H1 (cell line): ENCODE measurements at regions not wholly inside any gene's neighbourhood (a gene's known extent, or its start where the extent isn't known, plus 50 kb on each side); places are given as distances from the start of the nearest gene placed in this dataset.

Experiments
- CTCF ChIA-PET: fragments of 300-600 bp; sonication (Branson Sonifier 250); formaldehyde crosslinking; loops from one replicate; lab custom pipeline; 2021; ENCODE audit not compliant: partially characterized antibody; lab: Charles Lee
- POLR2A ChIA-PET: fragments of 300-600 bp; sonication (Branson Sonifier 250); formaldehyde crosslinking; loops from one replicate; lab custom pipeline; 2021; ENCODE audit warnings: inconsistent platforms; ENCODE audit not compliant: partially characterized antibody; lab: Charles Lee
- DNase-seq, 2 experiments: peaks; one replicate each; pipeline versions ENCODE4 v3.0.0 to v3.0.0-alpha.2; 2010 to 2022; ENCODE audit warnings: low spot score in 2 of 2, low read depth in 1 of 2, mixed read lengths in 1 of 2
- FAIRE-seq: peaks from 2 replicates; lab custom pipeline; 2011; peaks lifted over from hg19 to GRCh38; lab: Jason Lieb, UNC
- H2AFZ ChIP-seq: 2 replicates; pipeline ENCODE4 v1.8.1; 2012; ENCODE audit warnings: low read length, inconsistent platforms
- H2AK5ac ChIP-seq: 2 replicates; pipeline ENCODE4 v1.6.1; 2013; ENCODE audit warnings: low read depth, low read length
- H2BK120ac ChIP-seq: replicated peaks from 2 replicates; pipeline ENCODE3; 2013; ENCODE audit warnings: low read depth, low read length, inconsistent platforms
- H2BK12ac ChIP-seq: 2 replicates; pipeline ENCODE4 v1.6.1; 2013; ENCODE audit warnings: low read depth, low read length
- H2BK15ac ChIP-seq: 2 replicates; pipeline ENCODE4 v1.6.1; 2013; ENCODE audit warnings: low read length
- H2BK20ac ChIP-seq: 2 replicates; pipeline ENCODE4 v1.6.1; 2013; ENCODE audit warnings: low read length
- H2BK5ac ChIP-seq: 2 replicates; pipeline ENCODE4 v1.6.1; 2013; ENCODE audit warnings: low read depth, low read length
- H3K14ac ChIP-seq: 2 replicates; pipeline ENCODE4 v1.6.1; 2013; ENCODE audit warnings: inconsistent platforms; ENCODE audit not compliant: insufficient read length
- H3K18ac ChIP-seq: 2 replicates; pipeline ENCODE4 v1.6.1; 2013; ENCODE audit warnings: low read length; ENCODE audit errors: extremely low read depth
- H3K23ac ChIP-seq: 2 replicates; pipeline ENCODE4 v1.6.1; 2013; ENCODE audit warnings: inconsistent platforms; ENCODE audit not compliant: insufficient read length
- H3K23me2 ChIP-seq: 2 replicates; pipeline ENCODE4 v1.6.1; 2013; ENCODE audit warnings: low read depth, low read length
- H3K27ac ChIP-seq: 2 replicates; pipeline ENCODE4 v1.6.1; 2011; ENCODE audit warnings: low read depth, low read length, inconsistent platforms
- H3K27me3 ChIP-seq, 4 experiments: replicated peaks in 1 of 4; 1 replicate in 1 of 4; 2 replicates in 3 of 4; pipeline versions ENCODE4 v1.6.1 to v1.8.1; 2011 to 2013; ENCODE audit warnings: low read length in 3 of 4, mild to moderate bottlenecking in 3 of 4, inconsistent platforms in 2 of 4, mixed read lengths in 2 of 4, moderate library complexity in 1 of 4; ENCODE audit not compliant: control insufficient read depth in 3 of 4, insufficient read depth in 3 of 4; ENCODE audit errors: extremely low read depth in 1 of 4
- H3K36me3 ChIP-seq, 4 experiments: 2 replicates each; pipeline versions ENCODE4 v1.6.1 to v1.8.1; 2011 to 2013; ENCODE audit warnings: mild to moderate bottlenecking in 4 of 4, low read length in 3 of 4, moderate library complexity in 2 of 4, control low read depth in 1 of 4, inconsistent platforms in 1 of 4; ENCODE audit not compliant: insufficient read depth in 4 of 4, control insufficient read depth in 2 of 4
- H3K4ac ChIP-seq: replicated peaks from 2 replicates; pipeline ENCODE3; 2013; ENCODE audit warnings: low read length, low read depth, mixed read lengths, inconsistent platforms; ENCODE audit not compliant: insufficient read length
- H3K4me1 ChIP-seq, 4 experiments: replicated peaks in 1 of 4; 1 replicate in 1 of 4; 2 replicates in 3 of 4; pipeline versions ENCODE4 v1.6.1 to v1.8.1; 2011 to 2013; ENCODE audit warnings: low read length in 3 of 4, inconsistent platforms in 2 of 4, mixed read lengths in 1 of 4; ENCODE audit not compliant: insufficient read depth in 4 of 4, control insufficient read depth in 3 of 4
- H3K4me2 ChIP-seq, 2 experiments: 2 replicates each; pipeline versions ENCODE4 v1.6.1 to v1.8.1; 2011 to 2013; ENCODE audit warnings: low read depth in 2 of 2, low read length in 2 of 2, control low read depth in 1 of 2, inconsistent platforms in 1 of 2, mild to moderate bottlenecking in 1 of 2; ENCODE audit not compliant: insufficient read depth in 1 of 2
- H3K4me3 ChIP-seq, 4 experiments: fragments of 200-600, 300-600 bp in 1 of 4; sonication (generic), shearing (Covaris generic), sonication (Bioruptor Twin) in 1 of 4; 2 replicates each; pipeline versions ENCODE4 v1.5.1 to v1.8.1; 2011 to 2016; ENCODE audit warnings: low read length in 4 of 4, low read depth in 3 of 4, control low read depth in 2 of 4, inconsistent platforms in 2 of 4, mild to moderate bottlenecking in 2 of 4, mixed read lengths in 1 of 4, moderate library complexity in 1 of 4; ENCODE audit not compliant: insufficient read depth in 2 of 4; ENCODE audit errors: extremely low read depth in 1 of 4
- H3K56ac ChIP-seq: replicated peaks from 2 replicates; pipeline ENCODE3; 2013; ENCODE audit warnings: low read depth, mild to moderate bottlenecking, mixed read lengths, low read length, inconsistent platforms; ENCODE audit not compliant: insufficient read length
- H3K79me1 ChIP-seq: 2 replicates; pipeline ENCODE4 v1.6.1; 2013; ENCODE audit warnings: low read depth, low read length, control low read depth
- H3K79me2 ChIP-seq, 2 experiments: 2 replicates each; pipeline versions ENCODE4 v1.6.1 to v1.8.1; 2012 to 2013; ENCODE audit warnings: low read length in 2 of 2, mild to moderate bottlenecking in 2 of 2, inconsistent platforms in 1 of 2; ENCODE audit not compliant: insufficient read depth in 2 of 2, control insufficient read depth in 1 of 2
- H3K9ac ChIP-seq, 4 experiments: replicated peaks in 1 of 4; 1 replicate in 1 of 4; 2 replicates in 3 of 4; pipeline versions ENCODE4 v1.6.1 to v1.8.1; 2011 to 2013; ENCODE audit warnings: low read depth in 3 of 4, low read length in 3 of 4, control low read depth in 2 of 4, mild to moderate bottlenecking in 2 of 4, moderate library complexity in 2 of 4, inconsistent platforms in 1 of 4; ENCODE audit errors: extremely low read depth in 1 of 4
- H3K9me3 ChIP-seq, 2 experiments: 2 replicates each; pipeline versions ENCODE4 v1.6.1 to v1.8.1; 2012 to 2013; ENCODE audit warnings: mild to moderate bottlenecking in 2 of 2, moderate library complexity in 2 of 2, control low read depth in 1 of 2, inconsistent platforms in 1 of 2, low read depth in 1 of 2, low read length in 1 of 2, mixed read lengths in 1 of 2; ENCODE audit not compliant: insufficient read depth in 2 of 2
- H4K20me1 ChIP-seq, 2 experiments: replicated peaks in 1 of 2; 2 replicates each; pipeline versions ENCODE3 to v1.8.1; 2011 to 2013; ENCODE audit warnings: inconsistent platforms in 2 of 2, low read length in 2 of 2, mild to moderate bottlenecking in 1 of 2; ENCODE audit not compliant: insufficient read depth in 2 of 2, control insufficient read depth in 1 of 2
- H4K5ac ChIP-seq: 2 replicates; pipeline ENCODE4 v1.6.1; 2013; ENCODE audit warnings: low read length, low read depth, mixed read lengths, inconsistent platforms; ENCODE audit not compliant: insufficient read length
- H4K8ac ChIP-seq: 2 replicates; pipeline ENCODE4 v1.8.0; 2013; ENCODE audit warnings: mild to moderate bottlenecking, moderate library complexity, low read length, inconsistent platforms; ENCODE audit not compliant: insufficient read depth; ENCODE audit errors: extremely low read depth
- H4K91ac ChIP-seq: replicated peaks from 2 replicates; pipeline ENCODE3; 2013; ENCODE audit warnings: low read length, mixed read lengths, inconsistent platforms; ENCODE audit not compliant: insufficient read length
- CBX5 ChIP-seq: fragments of 300-800, 300-1000 bp; sonication (generic); IDR thresholded peaks from 2 replicates; pipeline ENCODE4 v1.7.1; 2016; ENCODE audit warnings: antibody characterized with exemption, low read length, low read depth
- CEBPB ChIP-seq: IDR thresholded peaks from 2 replicates; pipeline ENCODE4 v1.6.1; 2012; ENCODE audit warnings: low read depth, low read length
- CHD1 ChIP-seq: IDR thresholded peaks from 2 replicates; pipeline ENCODE4 v1.6.1; 2012; ENCODE audit warnings: low read depth, low read length, improper control_type of control experiment
- EP300 ChIP-seq, 2 experiments: IDR thresholded peaks; 1 replicate in 1 of 2; 2 replicates in 1 of 2; pipeline ENCODE4 v1.6.1; 2011 to 2012; ENCODE audit warnings: low read depth in 2 of 2, low read length in 2 of 2, mild to moderate bottlenecking in 2 of 2, borderline replicate concordance in 1 of 2, inconsistent platforms in 1 of 2, moderate library complexity in 1 of 2
- GABPA ChIP-seq: IDR thresholded peaks from 2 replicates; pipeline ENCODE4 v1.6.1; 2011; ENCODE audit warnings: mild to moderate bottlenecking, low read length, moderate library complexity, borderline replicate concordance; ENCODE audit not compliant: insufficient read depth
- HDAC2 ChIP-seq, 2 experiments: fragments of 300-600 bp in 1 of 2; sonication (generic) in 1 of 2; IDR thresholded peaks; 2 replicates each; pipeline ENCODE4 v1.6.1; 2011 to 2012; ENCODE audit warnings: low read depth in 2 of 2, low read length in 2 of 2, mild to moderate bottlenecking in 2 of 2, moderate library complexity in 2 of 2, borderline replicate concordance in 1 of 2, inconsistent platforms in 1 of 2
- KDM4A ChIP-seq: IDR thresholded peaks from one replicate; pipeline ENCODE4 v1.7.1; 2012; ENCODE audit warnings: low read depth, mild to moderate bottlenecking, moderate library complexity, low read length, inconsistent platforms; ENCODE audit not compliant: severe bottlenecking
- MAFK ChIP-seq: IDR thresholded peaks from 2 replicates; pipeline ENCODE4 v1.6.1; 2012; ENCODE audit warnings: low read depth, mild to moderate bottlenecking, improper control_type of control experiment, low read length
- NANOG ChIP-seq: IDR thresholded peaks from 2 replicates; pipeline ENCODE4 v1.6.1; 2011; ENCODE audit warnings: low read length, low read depth, mild to moderate bottlenecking, inconsistent platforms; ENCODE audit not compliant: insufficient read depth, poor library complexity, severe bottlenecking
- POLR2A ChIP-seq, 2 experiments: IDR thresholded peaks; 1 replicate in 1 of 2; 2 replicates in 1 of 2; pipeline ENCODE4 v1.6.1; 2011; ENCODE audit warnings: low read depth in 2 of 2, low read length in 2 of 2, mild to moderate bottlenecking in 2 of 2; ENCODE audit errors: control extremely low read depth in 1 of 2
- RBBP5 ChIP-seq: IDR thresholded peaks from 2 replicates; pipeline ENCODE4 v1.7.1; 2012; ENCODE audit warnings: low read depth, mild to moderate bottlenecking, inconsistent platforms, low read length, moderate library complexity, borderline replicate concordance
- RNF2 ChIP-seq: fragments of 200-900, 300-1000 bp; sonication (generic); IDR thresholded peaks from 2 replicates; pipeline ENCODE4 v1.7.1; 2016; ENCODE audit warnings: borderline replicate concordance, low read depth, mild to moderate bottlenecking, antibody characterized with exemption, low read length; ENCODE audit not compliant: poor library complexity, severe bottlenecking; ENCODE audit errors: missing control alignments
- SIN3A ChIP-seq, 2 experiments: IDR thresholded peaks in 1 of 2; conservative IDR thresholded peaks in 1 of 2; 2 replicates each; pipeline ENCODE4 v1.6.1; 2011 to 2012; ENCODE audit warnings: low read length in 2 of 2, improper control_type of control experiment in 1 of 2, low read depth in 1 of 2, mild to moderate bottlenecking in 1 of 2
- SIRT6 ChIP-seq: IDR thresholded peaks from one replicate; pipeline ENCODE4 v1.7.1; 2012; ENCODE audit warnings: low read length, inconsistent platforms
- TF ChIP-seq, protein P1 (sequence below): IDR thresholded peaks from 2 replicates; pipeline ENCODE4 v1.6.1; 2012; ENCODE audit warnings: inconsistent platforms

DNA sequence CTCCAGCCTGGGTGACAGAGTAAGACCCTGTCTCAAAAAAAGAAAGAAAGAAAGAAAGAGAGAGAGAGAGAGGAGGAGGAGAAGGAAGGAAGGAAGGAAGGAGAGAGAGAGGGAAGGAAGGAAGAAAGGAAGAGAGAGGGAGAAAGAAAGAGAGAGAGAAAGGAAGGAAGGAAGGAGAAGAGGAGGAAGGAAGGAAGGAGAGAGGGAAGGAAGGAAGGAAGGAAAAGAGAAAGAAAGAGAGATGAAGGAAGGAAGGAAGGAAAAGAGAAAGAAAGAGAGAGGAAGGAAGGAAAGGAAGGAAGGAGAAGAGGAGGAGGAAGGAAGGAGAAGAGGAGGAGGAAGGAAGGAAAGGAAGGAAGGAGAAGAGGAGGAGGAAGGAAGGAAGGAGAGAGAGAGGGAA is 82.2 kb upstream of the ATP1B1 start:
- Histone ChIP-seq H3K27me3 (no peaks in the 10 kb centered on the region; a peak in 1 of 7 replicates), H4K20me1 (no peaks in the 10 kb centered on the region), H2BK12ac (no peak overlapping the region), H3K18ac (no peak overlapping the region), H3K23me2 (no peaks in the 10 kb centered on the region), H2BK20ac (no peak overlapping the region), H3K4me2 (no peak overlapping the region), H2AK5ac (no peak overlapping the region), H3K23ac (no peak overlapping the region), H3K79me2 (no peaks in the 10 kb centered on the region), H3K27ac (no peak overlapping the region), H4K8ac (no peak overlapping the region), H4K5ac (no peak overlapping the region), H2BK15ac (no peak overlapping the region), H4K91ac (no peak overlapping the region), H3K56ac (no peak overlapping the region), H3K79me1 (no peaks in the 10 kb centered on the region), H3K4me3 (no peak overlapping the region), H3K9me3 (no peaks in the 10 kb centered on the region), H2BK5ac (no peak overlapping the region), H3K4me1 (no peaks in the 10 kb centered on the region), H3K36me3 (no peaks in the 10 kb centered on the region), H2BK120ac (no peak overlapping the region), H3K9ac (no peak overlapping the region), H3K14ac (no peak overlapping the region), H3K4ac (no peak overlapping the region), H2AFZ (no peak overlapping the region)
- CTCF ChIA-PET = no interaction called here
- no peak for DNase-seq
- FAIRE-seq = no peak
- POLR2A ChIA-PET = no interaction called here
- TF ChIP-seq MAFK = no peak
- TF ChIP-seq RBBP5 = no peak
- TF ChIP-seq CHD1 = no peak
- TF ChIP-seq NANOG = no peak
- TF ChIP-seq EP300 (IDR thresholded peaks at IDR 0.05; ENCODE audit: borderline replicate concordance in 1 of 2, low read depth in 2 of 2, low read length in 2 of 2) = no peak
- TF ChIP-seq GABPA = no peak
- no peak for TF ChIP-seq RNF2
- TF ChIP-seq HDAC2 (IDR thresholded peaks at IDR 0.05; ENCODE audit: borderline replicate concordance in 1 of 2, low read depth in 2 of 2, low read length in 2 of 2) = no peak
- TF ChIP-seq CEBPB = no peak
- no peak for TF ChIP-seq SIRT6
- TF ChIP-seq SIN3A (conservative IDR thresholded peaks at IDR 0.05 in 1 of 2, IDR thresholded peaks at IDR 0.05 in 1 of 2; ENCODE audit: low read depth in 1 of 2, low read length in 2 of 2) = no peak
- no peak for TF ChIP-seq POLR2A (IDR thresholded peaks at IDR 0.05; ENCODE audit: control extremely low read depth in 1 of 2, low read depth in 2 of 2, low read length in 2 of 2)
- TF ChIP-seq, protein P1, sequence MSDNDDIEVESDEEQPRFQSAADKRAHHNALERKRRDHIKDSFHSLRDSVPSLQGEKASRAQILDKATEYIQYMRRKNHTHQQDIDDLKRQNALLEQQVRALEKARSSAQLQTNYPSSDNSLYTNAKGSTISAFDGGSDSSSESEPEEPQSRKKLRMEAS = no peak
- no peak for TF ChIP-seq KDM4A
- no peak for TF ChIP-seq CBX5
